Suppressor macrophage (primary cell): ENCODE measurements at regions not wholly inside any gene's neighbourhood (a gene's known extent, or its start where the extent isn't known, plus 50 kb on each side); places are given as distances from the start of the nearest gene placed in this dataset.

Source experiments
- DNase-seq, 4 experiments: peaks; one replicate each; pipeline ENCODE4 v3.0.0-alpha.2; 2020 to 2022

DNA sequence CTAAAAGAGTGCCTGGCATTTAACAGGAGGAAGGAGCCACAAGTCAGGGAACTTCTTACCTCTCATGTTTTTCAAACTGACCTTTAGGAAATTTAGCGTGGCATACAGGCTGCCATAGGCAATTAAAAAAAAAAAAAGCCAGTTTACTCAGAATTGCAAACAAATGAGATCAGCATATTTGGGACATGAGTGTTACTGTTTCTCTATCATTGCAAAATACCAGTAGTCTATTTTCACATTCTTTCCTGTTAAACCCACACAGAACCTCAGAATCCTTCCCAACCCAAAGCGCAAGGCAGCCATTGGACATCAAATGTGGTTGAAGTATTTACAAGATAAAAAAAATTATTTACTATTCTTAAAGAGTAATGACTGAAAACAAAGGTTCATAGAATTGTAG lies 366.4 kb upstream of the DYNLRB2 start:
- no peak for DNase-seq

- DNase-seq, result no peak
These were observed 369.0 kb upstream of the DYNLRB2 start for GRCh38 chr16:80171746-80172145.

DNA sequence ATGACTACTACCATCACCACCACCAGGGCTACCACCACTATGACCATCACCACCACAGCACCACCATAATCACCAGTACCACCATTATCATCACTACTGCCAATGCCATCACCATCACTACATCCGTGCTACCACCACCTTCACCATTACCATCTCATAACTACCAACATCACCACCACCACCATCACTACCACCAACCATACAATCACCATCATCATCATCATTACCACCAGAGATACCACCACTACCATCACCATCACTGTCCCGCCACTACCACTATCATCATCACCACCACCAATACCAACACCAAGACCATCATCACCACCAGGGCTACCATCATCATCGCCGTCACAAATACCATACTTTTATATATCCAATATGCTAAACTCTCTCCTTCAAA lies 369.6 kb upstream of the DYNLRB2 start:
- no peak for DNase-seq

GRCh38 chr16:80167657-80168390 lies 373.0 kb upstream of the DYNLRB2 start:
- DNase-seq, result no peak

DNA sequence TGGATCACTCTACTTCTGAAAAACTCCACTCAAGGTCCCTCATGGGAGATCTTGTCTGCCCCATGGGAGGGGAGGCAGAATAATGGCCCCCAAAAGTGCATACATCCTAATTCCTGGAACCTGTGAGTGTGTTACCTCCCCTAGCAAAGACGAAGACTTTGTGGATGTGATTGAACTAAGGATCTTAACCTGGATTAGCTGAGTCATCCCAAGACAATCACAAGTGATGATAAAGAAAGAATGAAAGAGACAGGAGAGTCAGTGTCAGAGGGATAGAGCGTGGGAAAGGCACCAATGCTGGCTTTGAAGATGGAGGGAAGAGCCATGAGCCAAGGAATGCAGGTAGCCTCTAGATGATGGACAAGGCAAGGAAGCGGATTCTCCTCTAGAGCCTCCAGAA lies 374.7 kb upstream of the DYNLRB2 start:
- no peak for DNase-seq

DNA sequence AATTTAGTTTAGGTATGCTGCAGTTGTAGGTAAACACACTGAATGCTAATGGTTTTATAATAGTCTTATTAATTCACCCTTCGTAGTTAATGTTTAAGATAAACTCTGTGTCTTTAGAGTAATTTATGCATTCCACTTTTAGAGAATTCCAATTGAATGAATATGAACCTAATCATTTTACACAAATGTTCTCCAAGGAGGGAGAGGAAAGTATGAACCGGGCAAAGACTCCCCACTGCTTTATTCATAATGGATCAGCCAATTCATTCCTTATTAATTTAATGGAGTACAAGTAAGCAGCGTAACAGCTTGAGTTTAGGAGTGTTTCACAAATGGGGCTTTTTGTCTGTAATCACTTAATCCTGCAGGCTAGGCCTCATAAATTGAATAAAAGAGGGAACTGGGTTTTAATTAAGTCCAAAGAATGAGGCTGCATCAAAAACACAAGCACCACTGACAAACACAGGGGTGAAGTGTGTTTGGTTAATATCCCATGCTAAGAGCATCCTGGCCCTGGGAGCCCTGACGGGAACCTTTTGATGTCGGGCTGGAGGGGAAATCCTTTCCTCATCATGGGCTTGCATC lies 375.7 kb upstream of the DYNLRB2 start:
- DNase-seq, result no peak

DNA sequence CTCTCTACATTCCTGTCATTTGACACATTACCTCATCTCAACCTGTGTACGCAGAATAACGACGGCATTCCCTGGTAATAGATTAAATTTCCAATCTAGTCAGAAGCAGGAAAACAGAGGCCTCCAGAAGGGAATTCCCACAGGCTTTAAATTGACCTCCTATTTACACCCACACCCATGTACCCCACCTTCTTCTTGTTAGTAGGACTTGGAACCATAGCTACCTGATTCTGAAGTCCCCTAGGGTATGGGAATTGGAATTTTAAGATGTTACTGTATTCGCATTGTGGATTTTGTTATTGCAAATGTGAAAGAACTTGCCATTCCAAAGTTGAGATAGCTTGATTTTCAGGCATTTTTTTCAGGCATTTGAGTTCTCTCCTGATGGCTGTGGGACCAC lies 377.5 kb upstream of the DYNLRB2 start:
- no peak for DNase-seq

DNA sequence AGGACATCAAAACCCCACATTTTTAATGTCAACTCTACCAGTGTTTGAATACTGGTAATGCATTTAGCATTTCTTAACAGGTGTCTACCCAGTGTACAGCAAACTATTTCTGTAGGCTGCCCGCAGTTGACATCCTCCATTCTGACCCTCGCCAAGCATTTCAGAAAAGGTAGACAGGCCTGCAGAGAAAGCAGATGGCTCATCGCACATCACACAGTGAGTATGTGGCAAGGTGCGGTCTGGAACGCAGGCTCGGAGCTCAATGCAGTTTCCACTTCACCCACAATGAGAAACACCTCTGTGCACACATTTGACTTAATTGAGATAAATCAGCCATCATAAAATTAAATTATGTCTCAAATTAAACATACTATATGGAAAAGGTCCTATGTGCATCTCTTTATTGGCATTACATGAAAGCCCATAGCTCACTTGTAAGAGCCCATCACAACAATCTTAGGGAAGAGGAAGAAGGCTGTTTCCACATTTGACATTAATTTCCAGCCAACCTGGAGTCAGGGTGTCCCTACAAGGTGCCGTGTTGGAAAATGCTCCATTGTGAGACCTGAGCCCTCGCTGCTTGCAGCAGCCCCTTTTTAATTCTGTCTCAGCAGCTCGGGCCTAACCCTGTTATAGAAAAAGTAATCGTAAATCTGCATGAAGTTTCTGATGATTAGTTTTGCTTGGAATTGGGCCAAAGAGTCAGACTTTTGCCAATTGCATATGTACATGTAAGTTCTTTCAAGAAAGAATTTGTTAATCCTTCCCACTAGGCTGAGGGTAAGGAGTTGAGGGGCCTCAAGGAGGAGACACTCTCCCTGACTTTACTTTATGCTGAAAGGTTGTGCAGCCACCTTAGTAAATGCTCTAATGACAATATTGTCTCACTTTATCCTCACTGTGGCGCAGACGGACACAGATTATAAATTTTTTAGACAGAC lies 378.7 kb upstream of the DYNLRB2 start:
- DNase-seq, result no peak

- no peak for DNase-seq
These were observed 382.0 kb upstream of the DYNLRB2 start for GRCh38 chr16:80158766-80159165.

DNA sequence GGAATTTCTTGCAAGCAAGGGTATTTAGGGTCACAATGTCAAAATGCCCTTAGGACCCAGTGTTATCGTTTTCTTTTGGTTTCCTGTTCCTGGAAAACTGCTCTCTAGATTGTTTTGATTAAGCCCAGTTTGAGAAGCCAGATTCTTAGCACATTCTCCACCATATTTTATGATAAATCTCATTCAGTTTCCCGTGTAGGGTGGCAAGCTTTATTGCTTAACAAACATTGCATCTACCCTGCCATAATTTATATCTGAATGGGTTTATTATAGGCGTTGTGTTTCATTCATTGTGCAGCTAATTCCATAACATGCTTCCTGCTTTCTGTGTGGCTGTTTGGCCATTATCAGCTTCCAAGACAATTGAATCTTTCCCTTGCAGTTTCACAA lies 389.1 kb upstream of the DYNLRB2 start:
- DNase-seq, result no peak

DNA sequence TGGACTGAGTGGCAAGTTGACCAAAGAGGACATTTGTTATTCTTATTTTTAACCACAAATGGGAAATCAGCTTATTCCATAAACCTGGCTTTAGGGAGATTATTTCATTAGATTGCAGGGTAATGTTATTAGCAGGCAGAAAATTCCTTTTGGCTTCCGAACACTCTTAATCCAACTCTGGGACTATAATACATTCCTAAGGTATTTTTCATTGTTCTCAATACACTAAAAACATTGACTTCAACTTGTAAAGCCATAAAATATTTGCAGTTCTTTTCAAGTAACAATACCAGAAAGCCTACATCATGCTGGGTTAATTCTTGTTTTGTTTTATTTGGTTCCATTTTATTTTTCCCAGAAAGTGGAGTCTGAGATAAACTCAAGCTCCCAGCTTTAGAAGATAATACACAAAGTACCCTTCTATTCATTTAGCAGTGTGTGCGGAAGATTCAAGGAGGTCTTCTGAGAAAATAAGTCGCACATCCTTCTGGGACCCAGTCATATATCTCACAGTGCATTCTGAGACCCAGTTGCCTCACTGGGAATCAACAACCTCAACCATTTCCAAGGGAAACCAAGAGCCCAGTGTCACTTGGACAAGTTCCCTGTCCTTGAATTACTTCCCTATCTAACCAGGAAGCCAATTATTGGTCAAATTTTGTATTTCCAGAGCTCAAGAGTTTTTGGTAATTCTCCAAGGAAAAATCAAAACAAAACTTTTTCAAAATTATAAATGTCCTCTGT lies 389.6 kb upstream of the DYNLRB2 start:
- DNase-seq, result no peak

GRCh38 chr16:80148826-80149225 lies 392.0 kb upstream of the DYNLRB2 start:
- no peak for DNase-seq

DNA sequence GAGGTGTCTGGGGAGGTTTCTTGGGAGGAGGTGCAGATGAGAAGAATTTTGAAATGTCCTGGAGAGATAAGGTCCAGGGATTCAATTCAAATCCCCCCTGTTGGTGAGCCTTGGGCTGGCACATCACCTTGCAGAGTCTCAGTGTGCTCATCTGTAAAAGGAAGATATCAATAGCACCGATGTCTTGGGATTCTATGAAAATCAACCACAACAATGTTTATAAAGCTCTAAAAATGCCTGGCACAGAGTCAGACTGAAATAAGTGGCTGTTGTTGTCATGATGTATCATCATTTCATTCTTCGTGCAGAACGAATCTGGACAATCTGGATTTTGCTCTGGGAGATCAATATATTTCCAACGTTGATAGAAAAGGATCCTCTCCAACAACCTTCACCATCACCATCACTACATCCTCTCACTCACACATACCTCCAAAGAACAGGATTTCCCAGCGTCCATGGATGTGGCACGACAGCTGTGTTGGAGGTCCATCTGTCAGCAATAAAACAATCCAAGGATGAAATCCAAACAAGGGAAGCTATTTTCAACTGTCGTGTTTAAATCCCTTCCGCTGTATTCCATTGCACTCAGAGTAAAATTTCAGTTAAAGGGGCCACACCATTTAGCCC lies 393.7 kb upstream of the DYNLRB2 start:
- no peak for DNase-seq

DNA sequence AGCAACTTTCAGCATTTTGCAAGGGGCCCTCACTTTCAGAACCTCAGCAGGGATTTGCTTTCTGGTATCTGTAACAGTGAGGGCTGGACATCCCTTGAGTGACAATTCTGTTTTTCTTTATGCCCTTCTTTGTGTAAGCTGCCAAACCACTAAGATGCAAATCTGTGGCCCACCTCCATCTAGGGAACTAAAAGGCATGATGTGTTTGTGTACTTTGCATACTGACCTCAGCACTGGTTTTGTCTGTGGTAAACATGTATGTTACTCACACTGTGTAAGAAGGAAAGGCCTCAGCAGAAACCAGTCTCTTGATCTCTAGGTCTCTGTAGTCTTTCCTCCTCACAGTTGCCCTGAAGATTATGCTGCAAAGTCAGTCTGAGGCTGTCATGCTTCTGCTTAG lies 396.6 kb upstream of the DYNLRB2 start:
- DNase-seq, result no peak

DNA sequence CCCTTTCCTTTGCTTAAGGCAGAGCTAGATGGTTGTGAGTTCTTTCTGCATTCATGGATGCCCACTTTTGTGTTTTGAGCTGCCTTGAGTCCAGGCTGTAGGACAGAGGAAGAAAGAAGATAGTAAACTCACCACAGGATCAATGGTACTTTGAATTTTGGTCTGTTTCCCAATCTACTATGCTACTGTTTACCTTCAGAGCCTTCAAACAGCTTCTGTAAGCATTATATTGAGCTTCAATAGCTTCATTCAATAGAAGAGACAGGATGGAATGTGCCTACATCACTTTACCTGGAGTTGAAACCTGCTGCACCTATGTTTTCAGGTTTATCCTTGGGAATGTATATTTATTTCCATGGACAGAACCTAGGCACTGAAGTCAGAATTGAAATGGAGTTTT lies 397.9 kb upstream of the DYNLRB2 start:
- no peak for DNase-seq

DNA sequence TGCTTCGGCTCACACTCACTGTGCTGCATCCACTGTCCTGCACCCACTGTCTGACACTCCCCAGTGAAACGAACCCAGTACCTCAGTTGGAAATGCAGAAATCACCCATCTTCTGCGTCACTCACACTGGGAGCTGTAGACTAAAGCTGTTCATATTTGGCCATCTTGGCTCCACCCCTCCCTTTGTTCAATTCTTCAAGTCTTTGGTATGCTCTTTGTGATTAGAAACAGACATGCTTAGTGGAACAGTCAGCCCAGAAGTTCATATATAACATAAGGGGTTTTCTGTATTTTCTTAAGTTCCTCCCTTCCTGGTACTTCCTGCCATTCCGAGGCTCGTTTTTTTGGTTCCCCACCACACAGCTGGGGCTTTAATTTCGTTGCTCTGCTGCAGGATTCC lies 398.5 kb upstream of the DYNLRB2 start:
- no peak for DNase-seq

DNA sequence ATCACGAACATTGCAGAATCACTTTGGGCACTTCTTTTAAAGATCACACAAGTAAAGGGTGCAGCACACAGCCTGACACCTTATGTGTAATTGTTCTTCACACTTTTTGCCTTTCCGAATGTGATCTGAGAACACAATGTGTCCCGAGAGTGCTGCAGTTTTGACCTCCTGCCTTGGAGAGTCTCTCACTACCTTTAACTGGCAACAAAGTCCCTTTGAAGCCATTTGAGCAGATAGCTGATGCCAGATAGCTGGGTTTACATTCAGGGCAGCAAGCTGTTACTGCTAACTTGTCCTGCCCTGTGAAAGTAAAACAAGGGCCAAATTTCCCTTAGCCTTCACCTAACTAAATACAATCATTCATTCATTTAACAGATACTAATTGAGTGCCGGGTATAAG lies 411.0 kb upstream of the DYNLRB2 start:
- DNase-seq, result no peak

DNA sequence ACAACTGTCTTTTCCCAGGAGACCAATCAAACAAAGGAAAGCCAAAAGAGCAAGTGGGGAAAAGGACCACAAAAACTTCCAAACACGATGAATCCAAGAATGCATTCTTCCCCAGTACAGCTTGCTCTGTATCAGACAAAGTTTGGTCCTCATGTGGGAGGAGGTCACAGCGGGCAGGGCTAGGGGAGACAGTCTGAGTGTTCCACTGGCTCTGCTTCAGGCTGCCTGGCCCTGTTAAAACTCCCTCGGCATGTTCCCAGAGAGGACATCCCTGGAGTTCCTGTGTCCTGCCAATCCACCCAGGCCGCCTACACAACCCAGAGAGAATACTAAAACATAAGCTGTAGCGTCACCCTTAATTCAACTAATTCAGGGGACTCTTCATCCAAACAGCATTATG lies 415.1 kb upstream of the DYNLRB2 start:
- DNase-seq, result no peak

GRCh38 chr16:80123189-80123588 lies 417.6 kb upstream of the DYNLRB2 start:
- DNase-seq, result no peak

GRCh38 chr16:80122115-80122514 lies 418.7 kb upstream of the DYNLRB2 start:
- DNase-seq, result no peak

GRCh38 chr16:80121522-80121909 lies 419.3 kb upstream of the DYNLRB2 start:
- no peak for DNase-seq

DNA sequence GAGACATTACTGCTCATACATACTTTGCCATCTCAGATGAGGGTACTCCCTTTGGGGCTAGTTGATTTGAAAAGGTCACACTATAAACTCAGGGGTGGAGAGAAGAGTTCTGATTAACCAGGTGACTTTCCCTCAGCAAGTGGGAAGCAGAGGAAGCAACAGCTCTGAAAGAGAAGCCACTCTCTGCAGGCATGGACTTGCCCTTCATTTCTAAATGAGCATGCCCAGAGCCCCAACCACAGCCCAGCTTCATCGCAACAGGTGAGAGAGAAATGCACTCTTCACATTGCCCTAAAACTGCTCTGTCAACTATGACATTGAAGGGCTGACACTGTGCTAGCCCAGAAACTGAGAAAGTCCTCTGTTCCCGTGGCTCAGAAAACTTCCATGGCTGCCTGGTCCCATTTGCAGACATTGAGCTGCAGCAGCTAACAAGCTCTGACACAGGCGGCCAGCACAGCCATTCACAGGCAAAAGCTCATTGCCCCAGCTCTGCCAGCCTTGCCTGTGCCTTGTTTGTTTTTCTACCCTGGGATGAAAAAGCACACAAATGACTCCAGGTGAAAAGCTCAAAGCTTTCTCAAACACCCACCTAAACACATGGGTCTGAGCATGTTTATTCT lies 419.8 kb upstream of the DYNLRB2 start:
- DNase-seq, result no peak
